ENCODE measurements at regions not wholly inside any gene's neighbourhood (a gene's known extent, or its start where the extent isn't known, plus 50 kb on each side); places are given as distances from the start of the nearest gene placed in this dataset.

GRCh38 chr14:82422230-82422629, 888.6 kb upstream of the SEL1L start:
- no peak for DNase-seq (ENCODE audit: low read depth)

- no peak for DNase-seq (ENCODE audit: low read depth)
Observed at GRCh38 chr14:82425261-82425660, 891.6 kb upstream of the SEL1L start.

DNA sequence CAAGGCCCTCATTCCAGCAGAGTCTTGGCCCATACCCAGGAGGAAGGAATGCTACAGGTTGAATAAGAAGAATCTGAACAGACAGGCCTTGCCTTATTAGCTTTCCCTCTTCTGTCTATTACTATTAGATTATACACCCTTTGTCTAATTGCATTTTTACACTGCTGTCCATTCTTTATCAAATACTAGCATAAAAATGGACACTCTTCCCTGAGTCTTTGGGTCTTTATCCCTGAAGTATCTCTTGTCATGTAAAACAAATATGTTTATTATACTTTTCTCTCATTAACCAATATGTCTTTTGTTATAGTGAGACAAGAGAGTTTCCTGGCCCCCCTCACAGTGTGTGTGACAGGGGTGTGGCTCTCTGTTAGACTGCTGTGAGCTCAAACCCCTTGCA, 897.4 kb upstream of the SEL1L start:
- DNase-seq (ENCODE audit: low read depth), result no peak

- DNase-seq (ENCODE audit: low read depth), result no peak
Observed at GRCh38 chr14:82432301-82433105, 898.9 kb upstream of the SEL1L start.

DNA sequence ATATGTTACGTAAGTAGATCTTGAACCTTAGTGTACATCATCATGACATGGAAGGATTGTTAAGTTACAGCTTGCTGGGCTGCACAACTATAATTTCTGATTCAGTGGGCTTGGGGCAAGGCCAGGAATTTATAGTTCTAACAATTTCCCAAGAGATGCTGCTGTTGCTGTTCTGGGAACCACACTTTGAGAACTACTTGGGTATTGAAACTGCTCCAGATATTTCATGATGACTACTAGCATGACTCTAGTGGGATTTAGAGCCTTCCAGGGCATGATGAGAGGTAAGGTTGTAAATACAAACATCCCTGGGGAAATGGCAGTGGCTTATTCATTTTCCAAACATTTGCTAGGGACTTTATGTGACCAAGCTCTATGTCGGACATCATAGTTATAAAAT, 904.8 kb upstream of the SEL1L start:
- DNase-seq (ENCODE audit: low read depth), result no peak

GRCh38 chr14:82441270-82441669, 907.6 kb upstream of the SEL1L start:
- DNase-seq (ENCODE audit: low read depth), result no peak

DNA sequence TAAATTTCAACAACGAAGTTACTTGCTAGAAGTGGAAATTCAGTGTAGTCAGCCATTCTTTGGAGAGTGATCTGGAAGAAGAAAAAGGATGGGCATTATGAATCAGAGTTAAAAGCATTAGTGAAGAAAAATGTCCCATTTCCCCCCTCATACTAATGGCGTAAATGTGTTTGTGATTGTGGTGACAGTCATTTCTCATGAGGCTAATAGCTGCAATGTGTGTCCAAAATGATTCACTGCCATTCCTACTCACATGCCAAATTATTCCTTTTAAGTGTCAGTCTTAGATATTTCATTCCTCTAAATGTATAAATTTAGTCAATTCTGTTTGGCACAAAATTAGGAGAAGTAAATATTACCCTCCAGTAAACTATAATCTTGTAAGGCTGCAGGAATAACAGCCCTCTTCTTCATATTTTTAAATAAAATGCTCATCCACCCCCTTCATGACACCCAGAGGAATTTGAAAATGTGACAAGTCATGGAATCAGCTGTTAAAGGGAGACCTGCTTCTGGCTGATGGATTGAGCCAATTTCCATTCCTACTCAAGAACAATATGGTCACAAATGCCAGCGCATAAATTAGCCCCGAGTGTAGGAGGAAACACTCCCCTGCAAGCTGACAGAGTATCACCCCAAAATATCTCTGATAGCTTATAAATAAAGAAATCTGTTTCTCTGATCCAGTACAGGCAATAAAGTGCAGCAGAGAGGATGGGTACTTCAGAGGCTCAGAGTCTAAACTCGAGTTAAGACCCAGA, 912.3 kb upstream of the SEL1L start:
- DNase-seq (ENCODE audit: low read depth), result no peak

DNA sequence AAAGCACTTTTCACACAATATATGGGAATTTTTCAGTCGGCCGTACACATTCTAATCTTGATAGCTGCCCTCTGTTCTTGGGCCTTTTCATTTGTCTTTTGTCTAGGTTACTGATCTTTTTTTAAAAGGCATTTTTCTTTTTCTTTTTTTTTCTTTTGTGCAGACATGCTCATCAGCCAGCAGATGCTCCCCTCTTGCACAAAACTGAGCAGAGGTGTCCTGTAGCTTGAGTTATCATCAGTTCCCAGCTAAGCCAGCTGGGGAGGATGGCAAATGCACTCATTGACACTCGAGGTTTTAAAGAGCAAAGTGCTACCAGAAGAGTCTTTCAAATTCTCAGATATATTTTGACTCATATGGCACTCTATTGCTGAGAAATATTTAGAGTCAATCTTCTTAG, 913.9 kb upstream of the SEL1L start:
- DNase-seq (ENCODE audit: low read depth), result no peak

DNA sequence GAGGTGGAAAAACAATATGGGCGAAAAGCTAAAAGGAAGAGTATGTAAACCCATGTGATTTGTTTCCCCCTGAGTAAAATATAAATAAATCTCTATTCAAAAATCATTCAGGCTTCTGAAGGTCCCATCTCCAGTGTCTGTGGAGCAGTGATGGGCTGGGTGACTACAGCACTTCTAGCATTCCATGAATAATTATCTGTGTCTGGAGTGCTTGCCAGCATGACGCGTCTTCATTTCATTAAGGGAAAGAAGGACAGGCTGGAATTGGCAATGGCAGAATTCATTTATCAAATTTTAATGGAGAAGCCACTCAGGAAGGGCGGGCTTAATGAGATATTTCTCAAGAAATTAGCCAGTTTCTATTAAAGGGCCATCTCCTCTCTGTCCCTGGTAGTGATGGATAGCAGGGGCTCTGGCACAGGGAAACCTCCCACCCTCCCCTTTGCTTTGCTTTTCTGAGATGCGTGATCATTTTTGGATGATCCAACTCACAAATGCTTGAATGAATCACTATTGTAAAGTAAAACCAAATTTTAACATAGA, 916.3 kb upstream of the SEL1L start:
- DNase-seq (ENCODE audit: low read depth), result no peak

GRCh38 chr14:82451675-82452074, 918.0 kb upstream of the SEL1L start:
- no peak for DNase-seq (ENCODE audit: low read depth)

- no peak for DNase-seq (ENCODE audit: low read depth)
Observed at GRCh38 chr14:82482345-82482744, 948.7 kb upstream of the SEL1L start.

GRCh38 chr14:82488473-82488872, 954.8 kb upstream of the SEL1L start:
- DNase-seq (ENCODE audit: low read depth), result no peak

GRCh38 chr14:82490397-82490796, 956.7 kb upstream of the SEL1L start:
- no peak for DNase-seq (ENCODE audit: low read depth)

- no peak for DNase-seq (ENCODE audit: low read depth)
Observed at GRCh38 chr14:82492157-82492556, 958.5 kb upstream of the SEL1L start.

DNA sequence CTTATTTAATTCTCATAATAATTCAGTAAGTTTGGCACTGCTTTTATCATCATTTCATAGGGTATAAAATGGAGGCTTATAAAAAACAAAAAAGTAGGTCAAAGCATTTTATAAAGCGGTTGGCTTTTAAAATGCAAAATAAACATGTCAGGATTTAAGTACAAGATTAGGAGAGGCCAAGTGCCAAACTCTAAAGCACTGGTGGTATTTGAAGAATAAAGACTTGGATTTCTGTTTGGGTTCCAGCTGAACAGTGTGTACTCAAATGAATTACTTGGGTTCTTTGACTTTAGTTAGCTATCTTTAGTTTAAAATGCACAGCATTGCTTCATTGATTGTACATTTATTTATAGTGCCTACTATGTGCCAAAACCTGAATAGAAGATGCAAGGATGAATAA, 966.6 kb upstream of the SEL1L start:
- DNase-seq (ENCODE audit: low read depth), result no peak

- no peak for DNase-seq (ENCODE audit: low read depth)
Observed at GRCh38 chr14:82501554-82501953, 967.9 kb upstream of the SEL1L start.

DNA sequence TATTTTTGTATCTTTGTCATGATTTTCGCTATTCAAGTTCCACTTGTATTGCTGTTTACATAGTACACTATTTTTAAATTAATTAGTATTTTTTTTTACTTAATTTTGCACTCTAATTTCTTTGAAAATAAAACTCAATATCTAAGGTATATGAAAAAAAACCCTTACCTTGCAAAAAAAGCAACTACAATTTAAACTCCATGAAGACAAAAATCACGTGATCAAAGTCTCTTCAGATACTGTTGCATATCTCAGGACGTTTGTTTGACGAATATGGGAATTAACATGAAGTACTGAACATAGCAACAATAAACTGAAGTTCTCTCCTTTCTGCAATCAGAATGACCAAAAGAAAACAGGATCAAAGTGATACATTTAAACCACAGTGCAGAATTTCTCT, 968.4 kb upstream of the SEL1L start:
- no peak for DNase-seq (ENCODE audit: low read depth)

- DNase-seq (ENCODE audit: low read depth), result no peak
Observed at GRCh38 chr14:82504894-82505293, 971.2 kb upstream of the SEL1L start.

GRCh38 chr14:82510007-82510406, 976.4 kb upstream of the SEL1L start:
- DNase-seq (ENCODE audit: low read depth), result no peak

GRCh38 chr14:82511399-82511798, 977.7 kb upstream of the SEL1L start:
- DNase-seq (ENCODE audit: low read depth), result no peak

- no peak for DNase-seq (ENCODE audit: low read depth)
Observed at GRCh38 chr14:82520765-82521164, 987.1 kb upstream of the SEL1L start.

GRCh38 chr14:82521191-82521590, 987.5 kb upstream of the SEL1L start:
- no peak for DNase-seq (ENCODE audit: low read depth)

DNA sequence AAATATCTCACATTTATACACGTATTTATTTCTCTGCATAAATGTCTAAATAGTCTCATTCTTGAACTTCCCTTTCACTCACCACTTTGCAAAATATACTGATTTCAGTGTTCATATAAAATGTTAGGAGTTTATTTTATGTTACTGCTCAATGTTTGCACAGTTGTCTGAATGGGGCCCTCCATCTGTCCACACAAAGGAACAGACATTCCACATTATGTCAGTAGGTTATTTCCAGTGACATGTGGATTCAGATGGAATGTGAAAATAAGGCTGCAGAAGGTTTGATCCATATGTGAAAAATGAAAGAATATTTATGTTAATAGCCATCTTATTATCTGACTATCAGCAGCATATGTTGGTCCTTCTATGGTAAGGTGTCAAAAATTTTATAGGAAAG, 994.4 kb upstream of the SEL1L start:
- no peak for DNase-seq (ENCODE audit: low read depth)

Data from myocyte (in vitro differentiated cells).